Neuronal stem cell (in vitro differentiated cells): ENCODE measurements at regions not wholly inside any gene's neighbourhood (a gene's known extent, or its start where the extent isn't known, plus 50 kb on each side); places are given as distances from the start of the nearest gene placed in this dataset.
A peak's percentile ranks its signal among the peaks of the same experiment; 100 is the strongest.

Experiments
- DNase-seq: peaks from one replicate; pipeline ENCODE4 v3.0.0-alpha.2; 2013; ENCODE audit warnings: low spot score
- H2AFZ ChIP-seq: one replicate; pipeline ENCODE4 v1.6.1; 2013; ENCODE audit warnings: mild to moderate bottlenecking, low read length, inconsistent platforms
- H2AK5ac ChIP-seq: 2 replicates; pipeline ENCODE4 v1.6.1; 2013; ENCODE audit warnings: low read depth, mild to moderate bottlenecking, inconsistent platforms, low read length, moderate library complexity, mixed read lengths
- H2BK120ac ChIP-seq: 2 replicates; pipeline ENCODE4 v1.6.1; 2013; ENCODE audit warnings: low read depth, mild to moderate bottlenecking, inconsistent platforms, low read length, moderate library complexity, mixed read lengths
- H2BK12ac ChIP-seq: one replicate; pipeline ENCODE4 v1.6.1; 2013; ENCODE audit warnings: low read length, inconsistent platforms
- H2BK15ac ChIP-seq: 2 replicates; pipeline ENCODE4 v1.6.1; 2013; ENCODE audit warnings: mild to moderate bottlenecking, low read length, inconsistent platforms, mixed read lengths
- H2BK5ac ChIP-seq: one replicate; pipeline ENCODE4 v1.6.1; 2013; ENCODE audit warnings: inconsistent platforms, mild to moderate bottlenecking, low read length, moderate library complexity
- H3K14ac ChIP-seq: one replicate; pipeline ENCODE4 v1.6.1; 2013; ENCODE audit warnings: low read length, inconsistent platforms
- H3K18ac ChIP-seq: 2 replicates; pipeline ENCODE4 v1.6.1; 2013; ENCODE audit warnings: low read length, inconsistent platforms
- H3K23ac ChIP-seq: 2 replicates; pipeline ENCODE4 v1.6.1; 2013; ENCODE audit warnings: low read depth, mild to moderate bottlenecking, mixed read lengths, low read length, inconsistent platforms; ENCODE audit not compliant: poor library complexity
- H3K27ac ChIP-seq: replicated peaks from 3 replicates; pipeline ENCODE4 v1.5.1; 2013; ENCODE audit warnings: low read length, inconsistent platforms
- H3K27me3 ChIP-seq, 3 experiments: 2 replicates each; pipeline ENCODE4 v1.6.1; 2013; ENCODE audit warnings: low read length in 3 of 3, mild to moderate bottlenecking in 2 of 3, inconsistent platforms in 1 of 3, low read depth in 1 of 3, mixed read lengths in 1 of 3, moderate library complexity in 1 of 3; ENCODE audit not compliant: control insufficient read depth in 3 of 3, insufficient read depth in 3 of 3
- H3K36me3 ChIP-seq, 2 donors: replicated peaks in 1 of 2; 2 replicates each; pipeline ENCODE4 v1.6.1; 2013; ENCODE audit warnings: low read length in 2 of 2; ENCODE audit not compliant: control insufficient read depth in 2 of 2, insufficient read depth in 2 of 2
- H3K4ac ChIP-seq: 2 replicates; pipeline ENCODE4 v1.6.1; 2013; ENCODE audit warnings: inconsistent platforms, mild to moderate bottlenecking, low read length, moderate library complexity
- H3K4me1 ChIP-seq, 2 donors: 1 replicate in 1 of 2; 2 replicates in 1 of 2; pipeline ENCODE4 v1.6.1; 2013; ENCODE audit warnings: low read length in 2 of 2, low read depth in 1 of 2; ENCODE audit not compliant: control insufficient read depth in 2 of 2, insufficient read depth in 1 of 2
- H3K4me2 ChIP-seq: one replicate; pipeline ENCODE4 v1.6.1; 2013; ENCODE audit warnings: mild to moderate bottlenecking, low read length, inconsistent platforms; ENCODE audit not compliant: insufficient read depth, poor library complexity, severe bottlenecking
- H3K4me3 ChIP-seq, 2 donors: 2 replicates each; pipeline ENCODE4 v1.5.1; 2013; ENCODE audit warnings: low read length in 2 of 2, mild to moderate bottlenecking in 2 of 2, inconsistent platforms in 1 of 2, moderate library complexity in 1 of 2
- H3K79me1 ChIP-seq: one replicate; pipeline ENCODE4 v1.6.1; 2013; ENCODE audit warnings: low read depth, mild to moderate bottlenecking, inconsistent platforms, low read length, moderate library complexity
- H3K9ac ChIP-seq: one replicate; pipeline ENCODE4 v1.6.1; 2013; ENCODE audit warnings: mild to moderate bottlenecking, low read depth, low read length, inconsistent platforms; ENCODE audit not compliant: poor library complexity
- H3K9me3 ChIP-seq, 2 donors: replicated peaks in 1 of 2; 2 replicates each; pipeline versions ENCODE3 to v1.6.1; 2013; ENCODE audit warnings: low read length in 2 of 2, mild to moderate bottlenecking in 2 of 2, inconsistent platforms in 1 of 2, low read depth in 1 of 2, mixed read lengths in 1 of 2, moderate library complexity in 1 of 2; ENCODE audit not compliant: control insufficient read depth in 2 of 2, insufficient read depth in 1 of 2
- H4K8ac ChIP-seq: one replicate; pipeline ENCODE4 v1.6.1; 2013; ENCODE audit warnings: low read depth, mild to moderate bottlenecking, inconsistent platforms, low read length, moderate library complexity
- H4K91ac ChIP-seq: one replicate; pipeline ENCODE4 v1.6.1; 2013; ENCODE audit warnings: low read length, low read depth, mild to moderate bottlenecking, inconsistent platforms; ENCODE audit not compliant: poor library complexity
- WGBS, 2 donors: extraction: QIAGEN DNeasy Blood & Tissue Kit; methylation state at CpG; one replicate each; pipeline ENCODE4 v1.1.7; 2013; ENCODE audit warnings: missing lambda C conversion rate in 2 of 2, mixed read lengths in 1 of 2; ENCODE audit not compliant: insufficient read length in 2 of 2, insufficient replicate concordance in 1 of 2; ENCODE audit errors: extremely low coverage in 2 of 2; 5-methylcytosine and 5-hydroxymethylcytosine counted together

DNA sequence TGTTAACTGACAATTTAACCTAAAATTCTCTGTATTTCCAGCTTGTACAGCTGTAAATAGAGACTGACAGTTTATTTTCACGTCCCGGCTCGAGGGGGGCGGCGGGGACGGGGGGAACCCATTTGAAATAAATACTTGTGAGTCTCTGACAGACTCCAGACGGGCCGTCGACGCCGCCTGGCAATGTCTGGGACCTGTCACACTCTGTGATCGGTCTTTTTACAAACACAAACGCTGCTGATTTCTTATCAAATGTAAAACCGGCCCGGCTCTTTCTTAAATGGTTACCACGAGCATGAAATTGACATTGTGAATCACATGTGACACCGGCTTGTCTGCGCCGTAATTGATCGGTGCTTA is 57.0 kb downstream of the UNCX start:
- peaks cover 3 to 10% of the 10 kb centered on the region in 2 donors for H3K4me1 ChIP-seq
- H3K18ac ChIP-seq, result no peak overlapping the region
- H2BK120ac ChIP-seq, result no peak overlapping the region
- no peak overlapping the region for H4K8ac ChIP-seq
- no peak for DNase-seq
- H4K91ac ChIP-seq, result no peak overlapping the region
- WGBS, 2 donors, result no CpG with 5 or more reads among the region's 20 CpGs
- H3K27ac ChIP-seq, result no peak overlapping the region
- no peaks in the 10 kb centered on the region for H3K36me3 ChIP-seq
- H2BK5ac ChIP-seq, result no peak overlapping the region
- H2AFZ ChIP-seq, result peak overlapping the region; percentile 87
- H3K9ac ChIP-seq, result no peak overlapping the region
- no peak overlapping the region for H3K4ac ChIP-seq
- no peaks in the 10 kb centered on the region for H3K9me3 ChIP-seq
- H3K4me3 ChIP-seq, result no peak overlapping the region
- H3K23ac ChIP-seq, result no peak overlapping the region
- H3K4me2 ChIP-seq, result peak overlapping the region; percentile 88
- H3K27me3 ChIP-seq, result peaks cover 0 to 97% (median 31%) of the 10 kb centered on the region in 3 experiments
- no peak overlapping the region for H2BK15ac ChIP-seq
- H3K79me1 ChIP-seq, result peaks cover 2% of the 10 kb centered on the region
- H3K14ac ChIP-seq, result no peak overlapping the region
- no peak overlapping the region for H2BK12ac ChIP-seq
- H2AK5ac ChIP-seq, result no peak overlapping the region

- H3K27me3 ChIP-seq, result peaks cover 0 to 92% (median 31%) of the 10 kb centered on the region in 3 experiments
- H3K18ac ChIP-seq, result peak overlapping the region; percentile 96
Measured at GRCh38 chr7:1290026-1290678, 57.5 kb downstream of the UNCX start.

DNA sequence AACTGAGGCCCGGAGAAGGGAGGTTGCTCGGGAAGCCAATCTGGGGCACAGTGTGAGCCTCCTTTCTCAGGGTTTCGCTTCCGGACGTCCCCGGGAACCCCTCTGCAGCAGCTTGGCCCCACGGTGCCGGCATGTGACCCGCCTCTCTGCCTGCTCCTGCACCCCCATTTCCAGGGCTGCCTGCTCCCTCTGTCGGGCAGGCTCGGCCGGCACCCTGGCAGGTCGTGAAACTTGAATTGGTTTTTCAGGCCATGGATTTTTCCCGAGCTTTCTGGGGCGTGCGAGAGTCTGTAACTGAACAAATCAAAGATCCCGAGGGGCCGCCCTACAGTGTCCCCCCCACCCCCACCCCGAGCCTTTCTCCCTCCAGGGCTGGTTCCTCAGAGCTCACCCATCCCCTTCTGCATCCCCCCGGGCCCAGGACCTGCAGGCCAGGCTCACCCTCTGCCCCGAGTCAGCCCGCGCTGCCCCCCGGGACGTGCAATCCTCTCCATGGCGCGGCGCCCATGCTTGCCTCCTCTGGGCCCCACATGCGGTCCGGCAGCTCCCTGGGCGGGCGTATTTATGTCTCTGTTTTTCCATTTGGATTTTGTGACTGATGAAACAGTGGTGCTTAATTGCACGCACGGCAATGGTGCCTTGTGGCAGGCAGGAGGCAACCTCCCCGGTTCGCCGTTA is 58.1 kb downstream of the UNCX start:
- H2BK5ac ChIP-seq, result peak overlapping the region; percentile 87
- H4K8ac ChIP-seq, result peak overlapping the region; percentile 48
- H3K23ac ChIP-seq, result no peak overlapping the region
- peak overlapping the region; percentile 88 for H3K4me2 ChIP-seq
- peak overlapping the region in 1 of 2 donors; percentile 70 for H3K4me3 ChIP-seq
- peaks cover 0 to 89% (median 31%) of the 10 kb centered on the region in 3 experiments for H3K27me3 ChIP-seq
- H2AFZ ChIP-seq, result peak overlapping the region; percentile 87
- peak overlapping the region; percentile 92 for H2BK15ac ChIP-seq
- peak overlapping the region; percentile 97 for H2AK5ac ChIP-seq
- H3K18ac ChIP-seq, result peak overlapping the region; percentile 96
- no CpG with 5 or more reads among the region's 37 CpGs for WGBS, 2 donors
- peak overlapping the region; percentile 4 for H3K9ac ChIP-seq
- H3K4ac ChIP-seq, result no peak overlapping the region
- no peak overlapping the region for H3K27ac ChIP-seq
- H3K4me1 ChIP-seq, result peaks cover 3 to 10% of the 10 kb centered on the region in 2 donors
- no peaks in the 10 kb centered on the region for H3K36me3 ChIP-seq
- peak overlapping the region; percentile 58 for H3K14ac ChIP-seq
- peaks cover 2% of the 10 kb centered on the region for H3K79me1 ChIP-seq
- DNase-seq, result no peak
- peak overlapping the region; percentile 82 for H2BK12ac ChIP-seq
- no peaks in the 10 kb centered on the region for H3K9me3 ChIP-seq
- no peak overlapping the region for H2BK120ac ChIP-seq
- H4K91ac ChIP-seq, result no peak overlapping the region

More at GRCh38 chr7:1290026-1290678, 57.5 kb downstream of the UNCX start:
- H3K4me1 ChIP-seq, result peaks cover 3 to 10% of the 10 kb centered on the region in 2 donors
- H3K14ac ChIP-seq, result peak overlapping the region; percentile 58
- peak overlapping the region; percentile 92 for H2BK15ac ChIP-seq
- no peak overlapping the region for H3K9ac ChIP-seq
- DNase-seq, result no peak
- H4K91ac ChIP-seq, result no peak overlapping the region
- H3K27ac ChIP-seq, result no peak overlapping the region
- peak overlapping the region; percentile 87 for H2AFZ ChIP-seq
- H4K8ac ChIP-seq, result peak overlapping the region; percentile 48
- peak overlapping the region; percentile 97 for H2AK5ac ChIP-seq
- H3K9me3 ChIP-seq, result no peaks in the 10 kb centered on the region
- no peak overlapping the region for H2BK120ac ChIP-seq
- peaks cover 2% of the 10 kb centered on the region for H3K79me1 ChIP-seq
- WGBS, 2 donors, result no CpG with 5 or more reads among the region's 50 CpGs
- H3K4me3 ChIP-seq, result peak overlapping the region; percentile 32 to 70
- no peak overlapping the region for H3K23ac ChIP-seq
- H3K4me2 ChIP-seq, result peak overlapping the region; percentile 88
- H3K4ac ChIP-seq, result no peak overlapping the region
- peak overlapping the region; percentile 87 for H2BK5ac ChIP-seq
- peak overlapping the region; percentile 66 for H2BK12ac ChIP-seq
- no peaks in the 10 kb centered on the region for H3K36me3 ChIP-seq

- Histone ChIP-seq H3K27me3 (peaks cover 0 to 90% (median 31%) of the 10 kb centered on the region in 3 experiments), H3K4me2 (no peak overlapping the region), H3K27ac (no peak overlapping the region), H2BK120ac (no peak overlapping the region), H2AFZ (no peak overlapping the region), H3K4ac (no peak overlapping the region), H2BK5ac (peak overlapping the region; percentile 87), H4K8ac (no peak overlapping the region), H2AK5ac (peak overlapping the region; percentile 97), H2BK12ac (peak overlapping the region; percentile 82), H4K91ac (no peak overlapping the region), H2BK15ac (peak overlapping the region; percentile 92), H3K9ac (peak overlapping the region; percentile 60), H3K4me3 (no peak overlapping the region), H3K23ac (no peak overlapping the region), H3K4me1 (peaks cover 3 to 10% of the 10 kb centered on the region in 2 donors), H3K9me3 (no peaks in the 10 kb centered on the region), H3K36me3 (no peaks in the 10 kb centered on the region), H3K18ac (peak overlapping the region; percentile 44), H3K79me1 (peaks cover 2% of the 10 kb centered on the region), H3K14ac (no peak overlapping the region)
- no CpG with 5 or more reads among the region's 13 CpGs for WGBS, 2 donors
- DNase-seq, result no peak
Measured at GRCh38 chr7:1291357-1291689, 58.7 kb downstream of the UNCX start.
